Neural progenitor cell (in vitro differentiated cells): ENCODE measurements at regions not wholly inside any gene's neighbourhood (a gene's known extent, or its start where the extent isn't known, plus 50 kb on each side); places are given as distances from the start of the nearest gene placed in this dataset.

Source experiments
- EZH2 ChIP-seq: fragments of 200-600 bp; sonication (generic); IDR thresholded peaks from 2 replicates; pipeline ENCODE4 v1.6.1; 2017; ENCODE audit warnings: antibody characterized with exemption, mild to moderate bottlenecking, moderate library complexity
- TF ChIP-seq, protein P1 (sequence below): fragments of 200-600 bp; sonication (generic); IDR thresholded peaks from 2 replicates; pipeline ENCODE4 v1.5.1; 2017; ENCODE audit warnings: antibody characterized with exemption, mild to moderate bottlenecking

DNA sequence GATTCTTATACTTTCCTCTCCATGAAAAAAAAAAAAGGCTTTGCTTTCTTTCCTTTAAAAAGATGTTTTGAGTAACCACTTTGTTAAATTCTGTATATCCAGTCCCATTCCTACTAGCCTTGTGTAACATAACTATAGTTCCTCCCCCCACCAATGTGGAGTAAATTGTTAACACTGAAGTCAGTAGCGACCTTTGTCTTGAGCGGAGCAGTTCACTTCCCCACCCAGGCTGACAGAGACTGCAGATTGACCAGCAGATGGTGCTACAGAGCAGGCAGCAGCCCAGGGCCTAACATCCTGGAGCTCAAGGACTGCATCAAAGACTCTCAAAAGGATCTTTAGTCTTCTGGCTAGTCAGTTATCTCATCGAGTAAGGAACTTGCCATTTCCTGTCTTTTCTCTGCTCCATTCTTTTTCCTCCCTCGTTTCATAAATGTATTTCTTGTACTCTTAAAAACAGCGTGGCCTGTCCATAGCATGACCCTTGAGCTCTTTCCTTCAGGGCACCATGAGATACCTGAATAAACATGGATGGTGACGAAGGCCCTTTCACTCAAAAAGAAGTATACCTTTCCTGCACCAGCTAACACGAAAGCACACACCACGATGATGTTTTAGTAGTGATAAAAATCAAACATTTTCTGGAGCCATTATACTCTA, 503.5 kb upstream of the PKN2 start:
- no peak for TF ChIP-seq EZH2
- TF ChIP-seq, protein P1, sequence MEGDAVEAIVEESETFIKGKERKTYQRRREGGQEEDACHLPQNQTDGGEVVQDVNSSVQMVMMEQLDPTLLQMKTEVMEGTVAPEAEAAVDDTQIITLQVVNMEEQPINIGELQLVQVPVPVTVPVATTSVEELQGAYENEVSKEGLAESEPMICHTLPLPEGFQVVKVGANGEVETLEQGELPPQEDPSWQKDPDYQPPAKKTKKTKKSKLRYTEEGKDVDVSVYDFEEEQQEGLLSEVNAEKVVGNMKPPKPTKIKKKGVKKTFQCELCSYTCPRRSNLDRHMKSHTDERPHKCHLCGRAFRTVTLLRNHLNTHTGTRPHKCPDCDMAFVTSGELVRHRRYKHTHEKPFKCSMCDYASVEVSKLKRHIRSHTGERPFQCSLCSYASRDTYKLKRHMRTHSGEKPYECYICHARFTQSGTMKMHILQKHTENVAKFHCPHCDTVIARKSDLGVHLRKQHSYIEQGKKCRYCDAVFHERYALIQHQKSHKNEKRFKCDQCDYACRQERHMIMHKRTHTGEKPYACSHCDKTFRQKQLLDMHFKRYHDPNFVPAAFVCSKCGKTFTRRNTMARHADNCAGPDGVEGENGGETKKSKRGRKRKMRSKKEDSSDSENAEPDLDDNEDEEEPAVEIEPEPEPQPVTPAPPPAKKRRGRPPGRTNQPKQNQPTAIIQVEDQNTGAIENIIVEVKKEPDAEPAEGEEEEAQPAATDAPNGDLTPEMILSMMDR = peak; percentile 99
